HCT116 (cell line): ENCODE measurements at regions not wholly inside any gene's neighbourhood (a gene's known extent, or its start where the extent isn't known, plus 50 kb on each side); places are given as distances from the start of the nearest gene placed in this dataset.
A peak's percentile ranks its signal among the peaks of the same experiment; 100 is the strongest.

Experiments used
- ATAC-seq: fragments of 200-7000 bp; cut with Tn5 transposase; 2 replicates; pipeline ENCODE4 v1.9.1; 2020; ENCODE audit warnings: mild to moderate bottlenecking, moderate library complexity
- BruUV-seq: library from RNA; stranded (reverse); fragments of 400-500 nt; replicated peaks from 2 replicates; lab custom pipeline; 2021; lab: Mats Ljungman, UMichigan
- CTCF ChIA-PET: fragments of 300-600 bp; sonication (Branson Sonifier 250); formaldehyde crosslinking; loops from one replicate; lab custom pipeline; 2021; ENCODE audit warnings: antibody characterized with exemption; lab: Charles Lee
- POLR2A ChIA-PET: fragments of 300-600, 350-600 bp; sonication (Branson Sonifier 250); formaldehyde crosslinking; loops from one replicate; lab custom pipeline; 2021; ENCODE audit warnings: antibody characterized with exemption; lab: Charles Lee
- RAD21 ChIA-PET, 2 experiments: fragments of 300-600 bp; sonication (Branson Sonifier 250); formaldehyde crosslinking; loops; one replicate each; lab custom pipeline; 2023; ENCODE audit warnings: low total read pairs in 2 of 2; ENCODE audit not compliant: uncharacterized antibody in 2 of 2, unreplicated experiment in 2 of 2, low non-redundant PET in 1 of 2; lab: Charles Lee
- DNase-seq: peaks from one replicate; pipeline ENCODE4 v3.0.0-alpha.2; 2010; ENCODE audit warnings: low read depth, low spot score
- H2AFZ ChIP-seq: fragments of 200-600 bp; shearing (Covaris generic), sonication (generic); 2 replicates; pipeline ENCODE4 v1.6.1; 2017; ENCODE audit warnings: low read depth, mixed run types, mixed read lengths, antibody characterized with exemption, low read length; ENCODE audit not compliant: poor library complexity, severe bottlenecking
- H3K27ac ChIP-seq: 2 replicates; pipeline ENCODE4 v1.5.1; 2012; ENCODE audit warnings: low read depth, low read length
- H3K27me3 ChIP-seq: fragments of 200-600 bp; sonication (generic); 2 replicates; pipeline ENCODE4 v1.6.1; 2016; ENCODE audit warnings: mixed run types, low read length, mixed read lengths; ENCODE audit not compliant: insufficient read depth
- H3K36me3 ChIP-seq, 2 experiments: fragments of 200-500 bp in 1 of 2; fragments of 200-600 bp in 1 of 2; sonication (Bioruptor generic) in 1 of 2; sonication (generic) in 1 of 2; 2 replicates each; pipeline versions ENCODE4 v1.5.1 to v1.6.1; 2014 to 2016; ENCODE audit warnings: low read length in 2 of 2, inconsistent platforms in 1 of 2, mixed read lengths in 1 of 2, mixed run types in 1 of 2; ENCODE audit not compliant: insufficient read depth in 2 of 2, control insufficient read depth in 1 of 2
- H3K4me1 ChIP-seq, 2 experiments: fragments of 200-600 bp in 1 of 2; sonication (generic) in 1 of 2; 2 replicates each; pipeline versions ENCODE4 v1.5.1 to v1.6.1; 2012 to 2017; ENCODE audit warnings: low read length in 2 of 2, inconsistent platforms in 1 of 2, mild to moderate bottlenecking in 1 of 2, mixed read lengths in 1 of 2, mixed run types in 1 of 2, moderate library complexity in 1 of 2; ENCODE audit not compliant: insufficient read depth in 2 of 2, control insufficient read depth in 1 of 2
- H3K4me2 ChIP-seq: fragments of 200-600 bp; sonication (generic); 2 replicates; pipeline ENCODE4 v1.6.1; 2017; ENCODE audit warnings: mixed run types, low read length, mixed read lengths
- H3K4me3 ChIP-seq, 2 experiments: fragments of 200-600 bp in 1 of 2; sonication (generic) in 1 of 2; replicated peaks in 1 of 2; 2 replicates each; pipeline ENCODE4 v1.5.1; 2011 to 2016; ENCODE audit warnings: low read length in 2 of 2, control low read depth in 1 of 2, low read depth in 1 of 2, mild to moderate bottlenecking in 1 of 2, mixed read lengths in 1 of 2, mixed run types in 1 of 2
- H3K79me2 ChIP-seq: fragments of 200-600 bp; sonication (generic); 2 replicates; pipeline ENCODE4 v1.6.1; 2017; ENCODE audit warnings: mild to moderate bottlenecking, mixed run types, low read length, moderate library complexity, mixed read lengths; ENCODE audit not compliant: insufficient read depth
- H3K9ac ChIP-seq: fragments of 200-600 bp; sonication (generic); 2 replicates; pipeline ENCODE4 v1.6.1; 2016; ENCODE audit warnings: low read length, mixed read lengths
- H3K9me2 ChIP-seq: fragments of 200-600 bp; sonication (generic), shearing (Covaris generic); 2 replicates; pipeline ENCODE4 v1.6.1; 2017; ENCODE audit warnings: mixed run types, mild to moderate bottlenecking, moderate library complexity; ENCODE audit not compliant: insufficient read depth
- H3K9me3 ChIP-seq, 2 experiments: fragments of 200-500 bp in 1 of 2; fragments of 200-600 bp in 1 of 2; sonication (Bioruptor generic) in 1 of 2; sonication (generic) in 1 of 2; 2 replicates each; pipeline ENCODE4 v1.6.1; 2014 to 2017; ENCODE audit warnings: low read length in 2 of 2, mixed read lengths in 2 of 2, inconsistent platforms in 1 of 2, low read depth in 1 of 2, mild to moderate bottlenecking in 1 of 2, mixed run types in 1 of 2, moderate library complexity in 1 of 2; ENCODE audit not compliant: control insufficient read depth in 1 of 2, insufficient read depth in 1 of 2
- H4K20me1 ChIP-seq: fragments of 200-600 bp; sonication (generic), shearing (Covaris generic); 2 replicates; pipeline ENCODE4 v1.6.1; 2017; ENCODE audit warnings: mixed run types, mild to moderate bottlenecking, moderate library complexity; ENCODE audit not compliant: insufficient read depth
- CBX3 ChIP-seq: IDR thresholded peaks from 2 replicates; pipeline ENCODE4 v1.6.1; 2012; ENCODE audit warnings: low read depth
- EGR1 ChIP-seq: IDR thresholded peaks from 2 replicates; pipeline ENCODE4 v1.6.1; 2012; ENCODE audit warnings: low read depth
- ELF1 ChIP-seq: IDR thresholded peaks from 2 replicates; pipeline ENCODE4 v1.6.1; 2012; ENCODE audit warnings: low read depth, borderline replicate concordance
- EZH2 ChIP-seq: fragments of 200-600 bp; sonication (generic); IDR thresholded peaks from 2 replicates; pipeline ENCODE4 v1.6.1; 2017; ENCODE audit warnings: antibody characterized with exemption, mixed run types
- EZH2phosphoT487 ChIP-seq: fragments of 200-600 bp; IDR thresholded peaks from 2 replicates; pipeline ENCODE4 v1.6.1; 2018; ENCODE audit warnings: antibody characterized with exemption, borderline replicate concordance
- JUND ChIP-seq: IDR thresholded peaks from 2 replicates; pipeline ENCODE4 v1.6.1; 2012
- POLR2AphosphoS5 ChIP-seq: IDR thresholded peaks from 2 replicates; pipeline ENCODE4 v1.6.1; 2011; ENCODE audit warnings: mild to moderate bottlenecking, low read depth, low read length, moderate library complexity
- RAD21 ChIP-seq: IDR thresholded peaks from 2 replicates; pipeline ENCODE4 v1.6.1; 2012; ENCODE audit warnings: low read depth, mild to moderate bottlenecking
- SIN3A ChIP-seq: IDR thresholded peaks from 2 replicates; pipeline ENCODE4 v1.6.1; 2012; ENCODE audit warnings: low read depth
- SP1 ChIP-seq: IDR thresholded peaks from 2 replicates; pipeline ENCODE4 v1.6.1; 2012; ENCODE audit warnings: low read depth
- SRF ChIP-seq: IDR thresholded peaks from 2 replicates; pipeline ENCODE4 v1.6.1; 2012; ENCODE audit warnings: low read depth
- YY1 ChIP-seq: IDR thresholded peaks from 2 replicates; pipeline ENCODE4 v1.6.1; 2011; ENCODE audit warnings: low read length, low read depth, moderate library complexity, mild to moderate bottlenecking; ENCODE audit not compliant: insufficient replicate concordance; ENCODE audit errors: extremely low read depth
- ZBTB33 ChIP-seq: IDR thresholded peaks from 2 replicates; pipeline ENCODE4 v1.6.1; 2011; ENCODE audit warnings: mild to moderate bottlenecking, low read length, moderate library complexity; ENCODE audit not compliant: insufficient replicate concordance; ENCODE audit errors: extremely low read depth
- ZFX ChIP-seq: fragments of 450-650 bp; IDR thresholded peaks from 2 replicates; pipeline ENCODE4 v1.6.1; 2017
- intact Hi-C: fragments of 100-400 bp; cut with micrococcal nuclease; formaldehyde crosslinking; loops from 2 replicates; pipeline ENCODE4 v1.10.0; 2022
- TF ChIP-seq, protein P1 (sequence below): IDR thresholded peaks from 2 replicates; pipeline ENCODE4 v1.6.1; 2012; ENCODE audit warnings: low read depth
- TF ChIP-seq, protein P2 (sequence below): IDR thresholded peaks from 2 replicates; pipeline ENCODE4 v1.6.1; 2012
- TF ChIP-seq, protein P3 (sequence below), 3 experiments: fragments of 200-600 bp in 1 of 3; sonication (generic) in 1 of 3; IDR thresholded peaks in 2 of 3; conservative IDR thresholded peaks in 1 of 3; 2 replicates each; pipeline ENCODE4 v1.5.1; 2012 to 2017; ENCODE audit warnings: low read depth in 2 of 3, low read length in 2 of 3, antibody characterized with exemption in 1 of 3, borderline replicate concordance in 1 of 3, control low read depth in 1 of 3, mild to moderate bottlenecking in 1 of 3, mixed read lengths in 1 of 3, mixed run types in 1 of 3, moderate library complexity in 1 of 3; ENCODE audit not compliant: insufficient read depth in 1 of 3

- Histone ChIP-seq H3K4me3 (no peak overlapping the region), H3K4me2 (no peak overlapping the region), H3K79me2 (no peaks in the 10 kb centered on the region), H3K9me2 (no peaks in the 10 kb centered on the region), H4K20me1 (no peaks in the 10 kb centered on the region), H3K9ac (no peak overlapping the region), H3K36me3 (no peaks in the 10 kb centered on the region), H3K27ac (no peak overlapping the region)
- CTCF ChIA-PET, result interaction anchor here (2.1 kb wide), 1 partner anchor 199 kb away, joined by 9 read pairs; no protein-coding TSS in a partner anchor
- peak; percentile 21 for DNase-seq
- intact Hi-C loops, result loop anchor here (1.0 to 5.0 kb wide), 2 partner anchors 198 to 1307 kb away; no protein-coding TSS in a partner anchor
- ATAC-seq, result peak; percentile 73
- no peak for TF ChIP-seq POLR2AphosphoS5
- peak; percentile 47 for TF ChIP-seq RAD21
- TF ChIP-seq EZH2, result no peak
- TF ChIP-seq, protein P1, sequence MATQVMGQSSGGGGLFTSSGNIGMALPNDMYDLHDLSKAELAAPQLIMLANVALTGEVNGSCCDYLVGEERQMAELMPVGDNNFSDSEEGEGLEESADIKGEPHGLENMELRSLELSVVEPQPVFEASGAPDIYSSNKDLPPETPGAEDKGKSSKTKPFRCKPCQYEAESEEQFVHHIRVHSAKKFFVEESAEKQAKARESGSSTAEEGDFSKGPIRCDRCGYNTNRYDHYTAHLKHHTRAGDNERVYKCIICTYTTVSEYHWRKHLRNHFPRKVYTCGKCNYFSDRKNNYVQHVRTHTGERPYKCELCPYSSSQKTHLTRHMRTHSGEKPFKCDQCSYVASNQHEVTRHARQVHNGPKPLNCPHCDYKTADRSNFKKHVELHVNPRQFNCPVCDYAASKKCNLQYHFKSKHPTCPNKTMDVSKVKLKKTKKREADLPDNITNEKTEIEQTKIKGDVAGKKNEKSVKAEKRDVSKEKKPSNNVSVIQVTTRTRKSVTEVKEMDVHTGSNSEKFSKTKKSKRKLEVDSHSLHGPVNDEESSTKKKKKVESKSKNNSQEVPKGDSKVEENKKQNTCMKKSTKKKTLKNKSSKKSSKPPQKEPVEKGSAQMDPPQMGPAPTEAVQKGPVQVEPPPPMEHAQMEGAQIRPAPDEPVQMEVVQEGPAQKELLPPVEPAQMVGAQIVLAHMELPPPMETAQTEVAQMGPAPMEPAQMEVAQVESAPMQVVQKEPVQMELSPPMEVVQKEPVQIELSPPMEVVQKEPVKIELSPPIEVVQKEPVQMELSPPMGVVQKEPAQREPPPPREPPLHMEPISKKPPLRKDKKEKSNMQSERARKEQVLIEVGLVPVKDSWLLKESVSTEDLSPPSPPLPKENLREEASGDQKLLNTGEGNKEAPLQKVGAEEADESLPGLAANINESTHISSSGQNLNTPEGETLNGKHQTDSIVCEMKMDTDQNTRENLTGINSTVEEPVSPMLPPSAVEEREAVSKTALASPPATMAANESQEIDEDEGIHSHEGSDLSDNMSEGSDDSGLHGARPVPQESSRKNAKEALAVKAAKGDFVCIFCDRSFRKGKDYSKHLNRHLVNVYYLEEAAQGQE, result no peak
- no peak for TF ChIP-seq CBX3
- no peak for TF ChIP-seq SIN3A
- TF ChIP-seq YY1, result no peak
- no peak for TF ChIP-seq EZH2phosphoT487
- TF ChIP-seq, protein P2, sequence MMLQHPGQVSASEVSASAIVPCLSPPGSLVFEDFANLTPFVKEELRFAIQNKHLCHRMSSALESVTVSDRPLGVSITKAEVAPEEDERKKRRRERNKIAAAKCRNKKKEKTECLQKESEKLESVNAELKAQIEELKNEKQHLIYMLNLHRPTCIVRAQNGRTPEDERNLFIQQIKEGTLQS, result no peak
- TF ChIP-seq SP1, result no peak
- TF ChIP-seq SRF, result no peak
- TF ChIP-seq ZBTB33, result no peak
- no peak for TF ChIP-seq ELF1
- no peak for TF ChIP-seq EGR1
- TF ChIP-seq, protein P3, sequence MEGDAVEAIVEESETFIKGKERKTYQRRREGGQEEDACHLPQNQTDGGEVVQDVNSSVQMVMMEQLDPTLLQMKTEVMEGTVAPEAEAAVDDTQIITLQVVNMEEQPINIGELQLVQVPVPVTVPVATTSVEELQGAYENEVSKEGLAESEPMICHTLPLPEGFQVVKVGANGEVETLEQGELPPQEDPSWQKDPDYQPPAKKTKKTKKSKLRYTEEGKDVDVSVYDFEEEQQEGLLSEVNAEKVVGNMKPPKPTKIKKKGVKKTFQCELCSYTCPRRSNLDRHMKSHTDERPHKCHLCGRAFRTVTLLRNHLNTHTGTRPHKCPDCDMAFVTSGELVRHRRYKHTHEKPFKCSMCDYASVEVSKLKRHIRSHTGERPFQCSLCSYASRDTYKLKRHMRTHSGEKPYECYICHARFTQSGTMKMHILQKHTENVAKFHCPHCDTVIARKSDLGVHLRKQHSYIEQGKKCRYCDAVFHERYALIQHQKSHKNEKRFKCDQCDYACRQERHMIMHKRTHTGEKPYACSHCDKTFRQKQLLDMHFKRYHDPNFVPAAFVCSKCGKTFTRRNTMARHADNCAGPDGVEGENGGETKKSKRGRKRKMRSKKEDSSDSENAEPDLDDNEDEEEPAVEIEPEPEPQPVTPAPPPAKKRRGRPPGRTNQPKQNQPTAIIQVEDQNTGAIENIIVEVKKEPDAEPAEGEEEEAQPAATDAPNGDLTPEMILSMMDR (IDR thresholded peaks at IDR 0.05 in 2 of 3, conservative IDR thresholded peaks at IDR 0.05 in 1 of 3; ENCODE audit: borderline replicate concordance in 1 of 3, insufficient read depth in 1 of 3, low read depth in 2 of 3, low read length in 2 of 3), result peak; percentile 32 to 64 (median 63); a peak in 4 of 6 replicates
- no peak for TF ChIP-seq ZFX
- TF ChIP-seq JUND, result no peak
- TF ChIP-seq, all 23 proteins: peak for 2
- peaks cover 14% of the 10 kb centered on the region; the same call in 1 of the 2 replicates for H3K27me3 ChIP-seq
- ChIA-PET POLR2A (no interaction called here), RAD21 (no interaction called here)
- no peaks in the 10 kb centered on the region for H3K4me1 ChIP-seq
- BruUV-seq, result no TSS peak
- H3K9me3 ChIP-seq, result no peaks in the 10 kb centered on the region
- H2AFZ ChIP-seq, result no peak overlapping the region
Measured at GRCh38 chr3:18559331-18559842, 134.2 kb upstream of the SATB1 start.
